T-cell (primary cell): ENCODE measurements at regions not wholly inside any gene's neighbourhood (a gene's known extent, or its start where the extent isn't known, plus 50 kb on each side); places are given as distances from the start of the nearest gene placed in this dataset.

Experiments used
- ATAC-seq, 4 experiments: fragments of 200-7000 bp in 3 of 4; fragments of 150-1000 bp in 1 of 4; cut with Tn5 transposase; replicated peaks in 1 of 4; 1 replicate in 3 of 4; 2 replicates in 1 of 4; pipeline ENCODE4 v1.10.0; 2021; ENCODE audit warnings: moderate library complexity in 3 of 4, mild to moderate bottlenecking in 2 of 4, moderate number of reproducible peaks in 1 of 4
- CTCF ChIA-PET, 2 donors: fragments of 300-600 bp; sonication (Branson Sonifier 250); formaldehyde crosslinking; loops; one replicate each; lab custom pipeline; 2022; ENCODE audit warnings: antibody characterized with exemption in 2 of 2; lab: Charles Lee
- POLR2A ChIA-PET, 2 donors: fragments of 300-600 bp; sonication (Branson Sonifier 250); formaldehyde crosslinking; loops; one replicate each; lab custom pipeline; 2022; ENCODE audit warnings: antibody characterized with exemption in 2 of 2; lab: Charles Lee
- DNase-seq, 35 experiments: peaks; one replicate each; pipeline versions ENCODE4 v3.0.0 to v3.0.0-alpha.2; 2013 to 2023
- H3K27ac ChIP-seq: one replicate; pipeline ENCODE4 v1.5.1; 2013; ENCODE audit warnings: low read length
- H3K27me3 ChIP-seq, 2 experiments: replicated peaks in 1 of 2; 1 replicate in 1 of 2; 2 replicates in 1 of 2; pipeline versions ENCODE4 v1.6.1 to v1.7.0; 2013; ENCODE audit warnings: low read length in 1 of 2, mixed read lengths in 1 of 2; ENCODE audit not compliant: control insufficient read depth in 2 of 2, insufficient read depth in 2 of 2; ENCODE audit errors: extremely low read depth in 1 of 2
- H3K36me3 ChIP-seq, 2 donors: 1 replicate in 1 of 2; 2 replicates in 1 of 2; pipeline versions ENCODE4 v1.6.1 to v1.7.0; 2013; ENCODE audit warnings: low read length in 1 of 2; ENCODE audit not compliant: control insufficient read depth in 2 of 2, insufficient read depth in 1 of 2; ENCODE audit errors: extremely low read depth in 1 of 2
- H3K4me1 ChIP-seq, 2 experiments: 1 replicate in 1 of 2; 2 replicates in 1 of 2; pipeline versions ENCODE4 v1.6.1 to v1.7.0; 2013; ENCODE audit warnings: low read length in 2 of 2, mixed read lengths in 1 of 2; ENCODE audit not compliant: insufficient read depth in 2 of 2, control insufficient read depth in 1 of 2; ENCODE audit errors: extremely low read depth in 1 of 2
- H3K4me3 ChIP-seq, 2 donors: 1 replicate in 1 of 2; 2 replicates in 1 of 2; pipeline versions ENCODE4 v1.5.1 to v1.7.0; 2013; ENCODE audit warnings: mild to moderate bottlenecking in 2 of 2, low read length in 1 of 2, moderate library complexity in 1 of 2; ENCODE audit not compliant: control insufficient read depth in 1 of 2; ENCODE audit errors: extremely low read depth in 1 of 2
- H3K9me3 ChIP-seq: 2 replicates; pipeline ENCODE4 v1.7.0; 2013
- H3K27ac Mint-ChIP-seq, 2 donors: one replicate each; pipeline ENCODE4 v1.8.0; 2020 to 2021; ENCODE audit warnings: mild to moderate bottlenecking in 2 of 2, mixed read lengths in 2 of 2
- H3K27me3 Mint-ChIP-seq, 2 donors: one replicate each; pipeline ENCODE4 v1.8.0; 2021 to 2022; ENCODE audit warnings: mixed read lengths in 2 of 2
- H3K36me3 Mint-ChIP-seq: one replicate; pipeline ENCODE4 v1.8.0; 2021; ENCODE audit warnings: mixed read lengths
- H3K4me1 Mint-ChIP-seq, 3 donors: one replicate each; pipeline ENCODE4 v1.8.0; 2020 to 2022; ENCODE audit warnings: mixed read lengths in 3 of 3, mild to moderate bottlenecking in 1 of 3
- H3K4me3 Mint-ChIP-seq, 3 donors: one replicate each; pipeline ENCODE4 v1.8.0; 2020 to 2022; ENCODE audit warnings: mild to moderate bottlenecking in 3 of 3, mixed read lengths in 3 of 3, moderate library complexity in 3 of 3
- H3K9me3 Mint-ChIP-seq, 3 donors: one replicate each; pipeline ENCODE4 v1.8.0; 2020 to 2022; ENCODE audit warnings: mixed read lengths in 3 of 3
- WGBS: methylation state at CpG from one replicate; pipeline ENCODE4 v1.1.5; 2013; ENCODE audit warnings: missing lambda C conversion rate; ENCODE audit not compliant: insufficient coverage; 5-methylcytosine and 5-hydroxymethylcytosine counted together

DNA sequence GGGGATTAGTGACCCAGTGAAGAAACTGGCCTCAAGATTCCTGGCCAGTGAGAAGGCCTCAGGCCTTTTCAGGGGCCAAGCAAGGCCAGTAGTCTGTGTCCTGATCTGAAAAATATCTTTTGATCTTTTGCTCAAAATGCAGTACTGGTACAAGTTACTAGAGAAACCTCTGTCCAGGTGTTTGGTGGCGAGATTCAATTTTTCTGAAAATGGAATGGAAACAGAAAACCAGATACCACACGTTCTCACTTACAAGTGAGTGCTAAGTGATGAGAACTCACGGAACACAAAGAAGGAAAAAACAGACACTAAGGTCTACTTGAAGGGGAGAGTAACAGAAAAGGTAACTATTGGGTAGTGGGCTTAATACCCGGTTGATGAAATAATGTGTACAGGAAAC lies 463.4 kb downstream of the ZIC1 start:
- WGBS = no CpG with 5 or more reads among the region's 4 CpGs

DNA sequence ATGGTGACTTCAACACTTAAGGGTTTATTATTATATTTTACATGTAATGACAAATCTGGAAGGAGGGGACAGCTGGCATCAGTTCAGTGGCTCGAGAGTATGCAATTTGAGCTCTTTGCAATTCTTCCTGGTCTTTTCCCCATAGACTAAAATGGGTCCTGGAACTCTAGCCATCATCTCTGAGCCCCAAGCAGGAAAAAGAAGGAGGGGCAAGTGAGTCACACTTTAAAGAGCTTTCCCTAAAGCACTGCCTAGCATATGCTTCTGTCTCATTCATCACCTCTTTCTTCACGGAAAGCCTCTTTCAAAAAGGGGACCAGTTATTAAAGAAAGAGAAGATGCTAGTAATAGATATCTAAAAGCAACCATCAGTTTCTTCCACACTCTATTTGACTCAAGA lies 466.3 kb downstream of the ZIC1 start:
- no peaks in the 10 kb centered on the region for H3K4me1 ChIP-seq
- no peaks in the 10 kb centered on the region for H3K27me3 ChIP-seq
- H3K27ac ChIP-seq = no peak overlapping the region
- Mint-ChIP-seq H3K4me3 (no peak overlapping the region), H3K36me3 (no peaks in the 10 kb centered on the region), H3K4me1 (no peaks in the 10 kb centered on the region), H3K27ac (no peak overlapping the region), H3K9me3 (peaks cover 5 to 29% (median 11%) of the 10 kb centered on the region in 3 donors), H3K27me3 (no peaks in the 10 kb centered on the region)
- CTCF ChIA-PET = no interaction called here
- WGBS = 0% methylated on average over 1 of the region's 2 CpGs
- DNase-seq (no peak), ATAC-seq (no peak)
- no peak overlapping the region for H3K4me3 ChIP-seq
- POLR2A ChIA-PET = no interaction called here
- no peaks in the 10 kb centered on the region for H3K9me3 ChIP-seq
- H3K36me3 ChIP-seq = no peaks in the 10 kb centered on the region

More for the DNA sequence above, 463.4 kb downstream of the ZIC1 start:
- ATAC-seq (no peak), DNase-seq (no peak)
- no peak overlapping the region for H3K4me3 ChIP-seq
- no peaks in the 10 kb centered on the region for H3K9me3 ChIP-seq
- Mint-ChIP-seq H3K9me3 (peaks cover 9 to 23% (median 10%) of the 10 kb centered on the region in 3 donors), H3K4me1 (no peaks in the 10 kb centered on the region), H3K27ac (no peak overlapping the region), H3K4me3 (no peak overlapping the region), H3K27me3 (no peaks in the 10 kb centered on the region), H3K36me3 (no peaks in the 10 kb centered on the region)
- no peaks in the 10 kb centered on the region for H3K27me3 ChIP-seq
- no peaks in the 10 kb centered on the region for H3K4me1 ChIP-seq
- POLR2A ChIA-PET = no interaction called here
- CTCF ChIA-PET = no interaction called here
- no peaks in the 10 kb centered on the region for H3K36me3 ChIP-seq
- no peak overlapping the region for H3K27ac ChIP-seq

DNA sequence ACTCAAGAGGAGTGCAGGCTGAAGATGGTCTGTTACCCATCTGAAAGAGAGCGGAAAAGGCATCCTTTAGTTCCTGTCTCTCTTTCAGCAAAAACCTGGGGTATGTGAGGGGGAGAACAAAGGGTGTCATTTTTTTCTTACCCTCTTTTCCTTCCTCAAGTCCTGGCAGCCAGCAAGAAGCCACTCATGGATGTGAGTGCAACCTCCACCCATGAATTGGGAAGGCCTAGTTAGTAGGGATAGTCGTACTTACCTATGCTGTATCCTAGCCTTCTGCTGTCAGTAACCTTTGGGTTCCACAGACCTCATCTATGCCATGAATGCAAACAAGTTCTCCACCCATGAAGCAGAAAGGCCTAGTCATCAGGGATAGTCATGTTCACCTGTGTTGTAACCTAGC lies 472.8 kb downstream of the ZIC1 start:
- POLR2A ChIA-PET = no interaction called here
- no peak overlapping the region for H3K4me3 Mint-ChIP-seq
- no peak overlapping the region for H3K4me3 ChIP-seq

DNA sequence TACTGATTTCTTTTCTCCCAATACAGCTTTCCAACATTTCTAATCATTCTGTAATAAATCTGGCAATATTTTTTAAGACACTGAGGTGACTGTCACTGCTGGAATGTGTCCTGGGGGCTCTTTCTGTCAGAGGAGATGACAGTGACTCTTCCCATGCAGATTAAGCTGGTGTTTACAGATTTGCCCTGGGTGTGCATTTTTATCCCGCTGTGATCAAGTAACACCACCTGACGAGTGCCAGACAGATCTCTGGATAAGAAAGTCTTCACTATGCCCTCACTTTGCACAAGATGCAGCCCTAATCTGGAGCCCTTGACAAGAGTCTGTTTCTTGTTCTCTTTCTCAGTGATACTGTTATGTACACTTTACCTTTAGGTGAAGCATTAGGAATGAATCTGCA lies 477.7 kb downstream of the ZIC1 start:
- Histone ChIP-seq H3K9me3 (no peaks in the 10 kb centered on the region), H3K27ac (no peak overlapping the region), H3K4me1 (no peaks in the 10 kb centered on the region), H3K4me3 (no peak overlapping the region), H3K36me3 (no peaks in the 10 kb centered on the region), H3K27me3 (no peaks in the 10 kb centered on the region)
- H3K9me3 Mint-ChIP-seq = peaks cover 0 to 14% (median 2%) of the 10 kb centered on the region in 3 donors
- DNase-seq = no peak
- no peaks in the 10 kb centered on the region for H3K36me3 Mint-ChIP-seq
- no peak overlapping the region for H3K27ac Mint-ChIP-seq
- POLR2A ChIA-PET = no interaction called here
- 58% methylated on average over 2 of the region's 2 CpGs for WGBS
- ATAC-seq = no peak
- no peak overlapping the region for H3K4me3 Mint-ChIP-seq
- H3K27me3 Mint-ChIP-seq = no peaks in the 10 kb centered on the region
- no peaks in the 10 kb centered on the region for H3K4me1 Mint-ChIP-seq
- CTCF ChIA-PET = no interaction called here

More for the DNA sequence above, 472.8 kb downstream of the ZIC1 start:
- no peak for DNase-seq
- Mint-ChIP-seq H3K36me3 (no peaks in the 10 kb centered on the region), H3K27ac (no peak overlapping the region), H3K9me3 (peaks cover 6 to 24% (median 10%) of the 10 kb centered on the region in 3 donors), H3K27me3 (no peaks in the 10 kb centered on the region), H3K4me1 (no peaks in the 10 kb centered on the region)
- H3K9me3 ChIP-seq = no peaks in the 10 kb centered on the region
- no peak overlapping the region for H3K27ac ChIP-seq
- WGBS = no CpG with 5 or more reads among the region's 2 CpGs
- ATAC-seq = no peak
- H3K4me1 ChIP-seq = no peaks in the 10 kb centered on the region
- H3K36me3 ChIP-seq = no peaks in the 10 kb centered on the region
- H3K27me3 ChIP-seq = no peaks in the 10 kb centered on the region
- CTCF ChIA-PET = no interaction called here

DNA sequence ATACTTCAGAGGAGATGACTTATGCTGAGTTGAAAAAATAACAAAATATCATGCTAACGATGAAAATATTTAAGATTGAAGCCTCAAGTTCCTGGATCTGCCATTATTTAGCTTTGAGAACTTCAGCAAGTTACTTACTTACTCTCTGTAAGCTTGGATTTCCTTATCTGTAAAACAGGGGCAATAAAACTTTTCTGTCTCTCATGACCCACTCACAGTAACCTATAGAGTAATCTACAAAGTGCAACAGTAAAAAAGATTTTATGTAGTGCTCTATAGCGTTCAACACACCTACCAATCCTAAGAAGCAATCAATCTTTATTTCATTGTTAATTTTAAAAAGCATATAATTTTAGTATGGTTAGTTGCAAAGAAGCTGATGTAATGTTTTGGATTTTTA lies 478.6 kb downstream of the ZIC1 start:
- Histone ChIP-seq H3K36me3 (no peaks in the 10 kb centered on the region), H3K4me3 (no peak overlapping the region), H3K9me3 (no peaks in the 10 kb centered on the region), H3K27ac (no peak overlapping the region), H3K27me3 (no peaks in the 10 kb centered on the region), H3K4me1 (no peaks in the 10 kb centered on the region)
- no peak for ATAC-seq
- no peak overlapping the region for H3K27ac Mint-ChIP-seq
- no peaks in the 10 kb centered on the region for H3K4me1 Mint-ChIP-seq
- H3K36me3 Mint-ChIP-seq = no peaks in the 10 kb centered on the region
- H3K27me3 Mint-ChIP-seq = no peaks in the 10 kb centered on the region
- no peak for DNase-seq
- no peak overlapping the region for H3K4me3 Mint-ChIP-seq
- WGBS = 40% methylated on average over 1 of the region's 2 CpGs
- CTCF ChIA-PET = no interaction called here
- peaks cover 2 to 8% (median 8%) of the 10 kb centered on the region in 3 donors for H3K9me3 Mint-ChIP-seq
- POLR2A ChIA-PET = no interaction called here

DNA sequence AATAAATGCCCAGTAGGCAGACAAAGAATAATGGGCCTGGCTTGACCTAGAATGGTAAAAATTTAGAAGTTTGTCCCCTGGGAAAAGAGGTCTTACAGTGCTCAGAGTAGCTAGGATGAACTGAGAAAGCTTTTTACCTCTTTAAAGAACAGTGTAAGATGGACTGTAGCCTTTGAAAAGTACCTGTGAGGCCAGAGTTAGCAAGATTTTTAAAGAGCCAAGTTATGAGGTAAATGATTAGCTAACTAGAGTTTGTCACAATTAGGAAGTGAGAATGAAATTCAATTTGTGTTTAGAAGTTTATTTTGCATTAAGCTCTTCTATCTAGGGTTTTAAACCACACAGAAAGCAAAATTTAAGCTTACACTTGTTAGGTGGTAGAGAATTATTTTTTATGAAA lies 480.9 kb downstream of the ZIC1 start:
- POLR2A ChIA-PET = no interaction called here

DNA sequence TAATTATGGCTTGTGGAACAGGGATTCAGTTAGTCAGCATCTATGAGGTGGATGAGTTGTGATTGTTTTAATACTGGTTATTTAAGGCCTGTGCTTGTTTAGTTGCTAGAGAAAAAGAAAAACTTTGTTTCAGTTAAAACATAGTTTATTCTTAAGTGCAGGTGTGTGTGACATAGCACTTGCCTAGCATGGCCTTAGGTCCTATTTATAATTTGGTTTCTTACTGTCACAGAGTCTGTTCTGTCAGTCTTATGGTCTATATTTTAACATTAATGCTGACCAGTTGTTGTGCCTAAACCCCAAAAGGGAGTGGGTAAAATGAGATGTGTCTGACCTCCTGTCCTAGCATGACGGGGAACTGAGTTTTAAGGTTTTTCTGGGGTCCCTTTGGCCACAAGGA lies 486.3 kb downstream of the ZIC1 start:
- no CpG with 5 or more reads among the region's 1 CpG for WGBS
- Histone ChIP-seq H3K27me3 (no peaks in the 10 kb centered on the region), H3K27ac (no peak overlapping the region), H3K36me3 (no peaks in the 10 kb centered on the region), H3K4me3 (no peak overlapping the region), H3K4me1 (no peaks in the 10 kb centered on the region), H3K9me3 (no peaks in the 10 kb centered on the region)
- Mint-ChIP-seq H3K27me3 (no peaks in the 10 kb centered on the region), H3K27ac (no peak overlapping the region), H3K4me1 (no peaks in the 10 kb centered on the region), H3K36me3 (no peaks in the 10 kb centered on the region), H3K9me3 (peaks cover 0 to 12% (median 3%) of the 10 kb centered on the region in 3 donors), H3K4me3 (no peak overlapping the region)
- POLR2A ChIA-PET = no interaction called here
- no peak for DNase-seq
- ATAC-seq = no peak
- CTCF ChIA-PET = no interaction called here

More for the DNA sequence above, 480.9 kb downstream of the ZIC1 start:
- no peak for ATAC-seq
- no peaks in the 10 kb centered on the region for H3K36me3 Mint-ChIP-seq
- no peak overlapping the region for H3K27ac ChIP-seq
- no peak for DNase-seq
- no peaks in the 10 kb centered on the region for H3K4me1 Mint-ChIP-seq
- H3K27me3 ChIP-seq = no peaks in the 10 kb centered on the region
- H3K9me3 ChIP-seq = no peaks in the 10 kb centered on the region
- H3K9me3 Mint-ChIP-seq = peaks cover 2 to 8% (median 7%) of the 10 kb centered on the region in 3 donors
- H3K4me1 ChIP-seq = no peaks in the 10 kb centered on the region
- H3K27me3 Mint-ChIP-seq = no peaks in the 10 kb centered on the region
- H3K4me3 Mint-ChIP-seq = no peak overlapping the region
- no peak overlapping the region for H3K27ac Mint-ChIP-seq
- no peaks in the 10 kb centered on the region for H3K36me3 ChIP-seq
- CTCF ChIA-PET = no interaction called here
- H3K4me3 ChIP-seq = no peak overlapping the region
